GM21576 (cell line): ENCODE measurements at regions not wholly inside any gene's neighbourhood (a gene's known extent, or its start where the extent isn't known, plus 50 kb on each side); places are given as distances from the start of the nearest gene placed in this dataset.

Experiments
- ATAC-seq: cut with Tn5 transposase; IDR thresholded peaks from one replicate; pipeline ENCODE4 v1.9.1; 2021; ENCODE audit warnings: mild to moderate bottlenecking, moderate library complexity; ENCODE audit not compliant: unreplicated experiment

DNA sequence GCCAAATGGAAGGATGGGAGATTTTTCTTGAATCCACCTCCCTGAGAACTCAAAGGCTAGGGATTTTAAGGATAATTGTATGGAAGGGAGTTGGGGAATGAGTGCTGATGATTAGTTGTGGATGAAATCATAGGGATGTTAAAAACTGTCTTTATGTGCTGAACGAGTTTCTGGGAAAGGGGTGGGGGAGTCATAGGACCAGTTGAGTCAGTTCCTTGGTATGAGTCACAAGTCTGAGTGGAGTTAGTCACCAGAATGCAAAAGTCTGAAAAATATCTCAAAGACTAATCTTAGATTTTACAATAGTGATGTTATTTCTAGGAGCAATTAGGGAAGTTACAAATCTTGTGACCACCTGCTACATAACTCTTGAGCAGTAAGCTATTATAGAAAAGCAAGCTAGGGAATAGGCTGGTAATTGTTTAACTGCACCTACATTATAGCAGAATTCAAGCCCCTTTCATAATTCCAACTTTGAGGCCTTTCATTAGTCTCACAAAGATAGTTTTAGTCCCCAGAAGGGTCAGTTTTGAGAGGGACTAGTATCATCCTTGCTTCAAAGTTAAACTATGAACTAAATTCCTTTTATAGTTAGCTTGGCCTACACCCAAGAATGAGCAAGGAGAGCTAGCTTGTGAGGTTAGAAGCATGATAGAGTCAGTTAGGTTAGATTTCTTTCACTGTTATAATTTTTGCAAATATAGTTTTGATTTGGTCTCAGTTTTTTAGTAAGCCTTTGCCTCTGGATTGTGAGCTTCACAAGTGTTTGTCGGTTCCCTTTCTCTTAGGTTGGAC lies 668.0 kb downstream of the ETS1 start:
- no peak for ATAC-seq

DNA sequence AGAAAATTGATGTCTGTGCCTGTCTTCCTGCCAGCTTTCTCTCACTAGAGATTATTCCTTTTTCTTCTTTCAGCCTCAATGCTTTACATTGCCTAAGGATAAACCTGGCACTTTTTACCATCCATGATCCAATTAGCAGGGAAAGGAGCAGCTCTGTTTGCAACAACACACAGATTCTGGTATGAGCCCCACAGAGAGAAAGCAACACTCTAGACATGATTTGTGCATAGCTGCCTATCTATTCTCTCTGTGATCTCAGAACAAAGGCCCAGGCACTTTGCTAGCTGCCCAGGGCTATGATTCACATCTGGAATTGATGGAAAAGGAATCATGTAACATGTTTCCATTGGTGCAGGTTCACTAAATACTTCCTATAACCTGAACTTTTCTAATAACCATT lies 685.0 kb downstream of the ETS1 start:
- ATAC-seq: no peak

- ATAC-seq: no peak
Measured at GRCh38 chr11:127898422-127899365, 688.7 kb downstream of the ETS1 start.

- no peak for ATAC-seq
Measured at GRCh38 chr11:127895776-127896175, 691.6 kb downstream of the ETS1 start.

GRCh38 chr11:127894316-127894715 lies 693.0 kb downstream of the ETS1 start:
- ATAC-seq: no peak

- no peak for ATAC-seq
Measured at GRCh38 chr11:127890030-127890615, 697.2 kb downstream of the ETS1 start.

- no peak for ATAC-seq
Measured at GRCh38 chr11:127888386-127888785, 699.0 kb downstream of the ETS1 start.

GRCh38 chr11:127875131-127875530 lies 712.2 kb downstream of the ETS1 start:
- ATAC-seq: no peak

DNA sequence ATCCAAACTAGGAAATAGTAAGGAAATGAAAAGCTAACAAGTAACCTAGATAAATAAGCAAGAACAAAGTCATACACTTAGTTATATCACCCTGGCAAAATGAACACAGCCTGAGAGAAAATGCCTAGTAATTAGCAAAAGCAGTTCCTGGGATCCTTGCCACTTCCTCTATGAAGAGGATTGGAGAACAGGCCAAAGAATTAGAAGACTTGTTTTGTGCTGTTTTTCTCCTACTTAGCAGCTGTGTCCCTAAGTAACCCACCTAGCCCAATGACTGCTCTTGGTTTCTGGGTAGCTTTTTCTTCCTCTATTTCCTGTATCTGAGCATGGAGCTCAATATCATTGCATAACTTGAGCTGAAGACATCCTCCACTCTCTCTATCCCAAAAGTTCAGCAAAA lies 713.9 kb downstream of the ETS1 start:
- ATAC-seq: no peak

GRCh38 chr11:127866109-127866508 lies 721.2 kb downstream of the ETS1 start:
- ATAC-seq: no peak

DNA sequence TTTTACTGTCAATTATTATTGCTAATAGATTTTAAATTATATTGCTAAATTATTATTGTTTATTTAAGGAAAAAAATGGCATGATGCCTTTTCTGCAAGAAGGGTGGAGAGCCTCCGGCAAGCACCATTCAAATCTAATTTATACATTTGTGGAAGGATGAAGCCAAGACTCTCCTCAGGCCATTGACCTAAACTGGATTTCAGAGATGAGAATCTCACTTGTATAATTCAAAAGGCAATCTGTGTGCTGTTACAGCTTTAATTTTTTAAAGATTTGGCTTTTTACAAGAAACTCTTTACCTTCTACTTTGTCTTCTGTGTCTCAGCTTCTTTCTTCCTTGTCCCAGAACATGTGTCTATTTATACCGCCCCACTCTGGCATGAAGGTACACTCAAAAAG lies 722.5 kb downstream of the ETS1 start:
- ATAC-seq: no peak

GRCh38 chr11:127862406-127862805 lies 725.0 kb downstream of the ETS1 start:
- no peak for ATAC-seq

DNA sequence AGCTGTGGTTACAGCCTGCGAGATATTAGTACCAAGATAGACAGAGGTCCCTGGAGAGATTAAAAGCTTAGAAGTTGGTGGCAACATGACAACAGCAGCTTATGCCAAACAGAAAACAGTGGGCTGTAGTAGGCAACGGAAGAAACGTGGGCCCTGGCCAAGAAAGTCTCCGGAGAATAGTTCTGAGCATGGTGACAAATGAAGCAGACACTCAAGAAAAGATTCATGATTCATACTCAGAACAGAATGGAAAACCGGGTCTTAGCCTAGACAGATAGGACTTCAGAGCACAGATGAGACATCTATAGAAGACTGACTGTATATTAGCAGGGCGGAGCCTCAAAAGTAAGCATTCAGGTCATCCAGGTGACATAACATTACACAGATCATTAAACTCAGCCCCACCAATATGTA lies 727.4 kb downstream of the ETS1 start:
- ATAC-seq: no peak

DNA sequence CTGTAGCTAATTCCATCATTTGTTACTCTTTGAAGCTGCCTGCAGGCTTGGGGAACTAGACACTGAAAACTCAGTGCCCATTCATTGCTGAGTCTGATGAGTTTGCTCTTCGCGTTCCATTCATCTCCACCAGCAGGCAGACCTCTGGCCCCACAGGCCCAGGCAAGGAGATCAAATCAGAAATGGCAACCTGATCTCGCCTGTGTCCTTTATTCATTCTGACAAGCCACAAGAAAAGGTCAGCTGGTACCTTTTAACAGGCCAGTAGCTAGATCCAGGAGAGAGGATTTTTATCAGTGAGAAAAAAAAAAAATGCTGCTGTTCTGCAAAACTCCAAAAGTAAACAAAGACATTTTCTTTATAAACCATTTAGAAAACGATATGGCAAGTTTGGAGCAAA lies 742.5 kb downstream of the ETS1 start:
- no peak for ATAC-seq

DNA sequence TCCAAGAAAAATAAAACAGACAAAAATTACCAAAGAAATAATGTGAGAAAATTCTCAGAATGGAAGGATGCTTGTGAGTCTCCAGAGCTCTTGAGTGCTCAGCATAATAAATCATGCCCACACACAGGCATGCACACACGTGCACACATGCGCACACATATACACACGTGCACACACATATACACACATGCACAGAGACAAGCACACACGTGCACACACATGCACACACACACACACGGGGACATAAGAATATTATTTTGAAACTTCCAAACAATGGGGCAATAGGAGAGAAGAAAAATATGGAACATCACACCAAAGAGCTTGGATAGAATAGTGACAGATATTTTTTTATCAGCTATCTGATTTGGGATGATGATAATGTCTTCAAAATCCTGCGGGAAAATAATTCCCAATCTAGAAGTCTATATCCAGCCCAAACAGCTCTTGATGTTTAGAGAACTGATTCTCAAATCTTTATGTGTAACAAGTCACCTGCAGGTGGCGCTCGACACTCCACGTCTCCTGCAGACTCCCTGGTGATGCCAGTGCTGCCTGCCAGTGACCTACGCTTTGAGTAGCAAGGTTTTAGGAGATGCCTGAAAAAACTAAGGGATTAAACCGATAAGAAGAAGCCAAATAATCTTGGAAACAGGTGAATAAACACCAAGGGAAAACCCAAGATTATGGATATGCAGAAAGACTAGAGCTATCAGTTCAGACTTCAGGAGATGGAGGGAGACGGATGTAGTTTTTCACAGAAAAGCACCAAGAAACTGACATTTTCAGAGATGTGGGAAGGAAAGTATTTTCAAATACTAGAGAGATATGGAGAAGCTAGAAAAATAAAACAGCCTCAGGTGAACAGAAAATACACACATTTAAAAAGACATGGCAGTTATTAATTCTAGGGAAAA lies 743.6 kb downstream of the ETS1 start:
- ATAC-seq: peak; percentile 75

- no peak for ATAC-seq
Measured at GRCh38 chr11:127825183-127825582, 762.2 kb downstream of the ETS1 start.

DNA sequence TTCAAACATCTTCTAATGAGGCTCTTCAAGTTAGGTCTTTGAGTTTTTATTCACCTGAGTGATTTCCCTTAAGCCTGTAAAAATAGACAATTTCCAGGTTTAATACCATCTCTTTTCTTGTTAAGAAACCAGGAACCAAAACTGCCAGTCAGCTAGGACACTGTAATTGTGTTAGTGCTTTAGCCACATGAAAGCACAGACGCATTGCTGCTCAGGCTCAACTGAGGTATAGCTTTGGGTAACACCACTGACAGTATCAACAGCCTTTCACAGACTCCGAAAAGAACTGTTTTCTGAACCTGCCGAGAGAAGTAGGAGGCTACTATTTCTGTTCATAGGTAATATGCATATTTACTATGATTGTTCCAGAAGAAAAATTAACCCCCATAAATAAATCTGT lies 768.7 kb downstream of the ETS1 start:
- no peak for ATAC-seq

- no peak for ATAC-seq
Measured at GRCh38 chr11:127816962-127817361, 770.4 kb downstream of the ETS1 start.

GRCh38 chr11:127815331-127815730 lies 772.0 kb downstream of the ETS1 start:
- no peak for ATAC-seq

DNA sequence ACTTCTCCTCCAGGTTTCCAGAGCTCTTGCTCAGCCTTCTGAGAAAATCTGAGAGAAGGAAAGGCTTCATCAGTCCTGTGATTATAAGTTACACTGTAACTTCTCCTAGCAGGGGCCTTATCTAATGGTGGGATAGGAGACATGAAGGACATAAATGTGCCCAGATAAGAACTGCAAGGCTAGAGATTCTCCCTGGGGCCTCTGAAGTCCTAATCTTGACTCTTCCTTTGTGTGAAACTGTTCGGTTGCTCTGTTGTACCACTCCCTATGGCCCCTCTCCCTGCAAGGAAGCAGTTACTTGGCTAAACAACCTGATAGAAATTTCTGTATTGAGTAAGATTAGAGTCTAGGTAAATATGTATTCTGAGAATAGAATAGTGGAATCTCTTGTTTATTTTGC lies 780.9 kb downstream of the ETS1 start:
- no peak for ATAC-seq

DNA sequence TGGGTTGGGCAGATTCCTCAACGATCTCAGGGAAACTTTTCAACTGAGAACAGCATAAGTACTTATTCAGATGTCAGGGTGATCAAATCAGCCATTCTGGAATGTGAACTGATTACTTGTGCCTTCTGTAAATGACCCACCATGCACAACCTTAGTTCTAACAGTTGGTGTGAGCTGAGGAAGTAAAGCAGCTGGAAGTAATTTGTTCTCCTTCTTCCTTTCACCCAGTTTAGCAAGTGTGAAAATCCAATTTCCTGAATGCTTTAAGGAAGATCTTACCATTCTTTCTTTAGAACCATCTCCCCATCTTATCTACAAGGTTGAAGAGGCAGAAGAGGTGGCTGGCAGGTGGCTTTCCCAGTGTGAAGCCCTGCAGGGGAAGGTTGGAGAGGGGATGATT lies 781.6 kb downstream of the ETS1 start:
- no peak for ATAC-seq
